ENCODE measurements at regions not wholly inside any gene's neighbourhood (a gene's known extent, or its start where the extent isn't known, plus 50 kb on each side); places are given as distances from the start of the nearest gene placed in this dataset.

- Histone ChIP-seq H3K9ac (ENCODE audit: low read length in 2 of 2) (no peak overlapping the region), H3K27ac (ENCODE audit: low read length) (no peak overlapping the region), H3K36me3 (ENCODE audit: control insufficient read depth in 2 of 2, insufficient read depth in 2 of 2, low read length in 2 of 2) (no peaks in the 10 kb centered on the region), H3K9me3 (ENCODE audit: control insufficient read depth in 2 of 2, low read length in 2 of 2) (no peaks in the 10 kb centered on the region), H3K4me1 (ENCODE audit: control insufficient read depth, insufficient read depth, low read length) (peaks cover 9% of the 10 kb centered on the region), H3K4me3 (ENCODE audit: low read length in 2 of 2) (no peak overlapping the region), H3K27me3 (ENCODE audit: control insufficient read depth in 1 of 2, insufficient read depth in 2 of 2, low read length in 2 of 2) (no peaks in the 10 kb centered on the region)
Observed at GRCh38 chr18:26650310-26651268, 102.2 kb upstream of the KCTD1 start.

- no peak overlapping the region for H3K27ac ChIP-seq (ENCODE audit: low read length)
- H3K9me3 ChIP-seq (ENCODE audit: control insufficient read depth in 2 of 2, low read length in 2 of 2): no peaks in the 10 kb centered on the region
- no peaks in the 10 kb centered on the region for H3K36me3 ChIP-seq (ENCODE audit: control insufficient read depth in 2 of 2, insufficient read depth in 2 of 2, low read length in 2 of 2)
- H3K27me3 ChIP-seq (ENCODE audit: control insufficient read depth in 1 of 2, insufficient read depth in 2 of 2, low read length in 2 of 2): no peaks in the 10 kb centered on the region
- H3K4me1 ChIP-seq (ENCODE audit: control insufficient read depth, insufficient read depth, low read length): no peaks in the 10 kb centered on the region
- H3K4me3 ChIP-seq (ENCODE audit: low read length in 2 of 2): no peak overlapping the region
- H3K9ac ChIP-seq (ENCODE audit: low read length in 2 of 2): no peak overlapping the region
Observed at GRCh38 chr18:26649193-26649543, 100.8 kb upstream of the KCTD1 start.

DNA sequence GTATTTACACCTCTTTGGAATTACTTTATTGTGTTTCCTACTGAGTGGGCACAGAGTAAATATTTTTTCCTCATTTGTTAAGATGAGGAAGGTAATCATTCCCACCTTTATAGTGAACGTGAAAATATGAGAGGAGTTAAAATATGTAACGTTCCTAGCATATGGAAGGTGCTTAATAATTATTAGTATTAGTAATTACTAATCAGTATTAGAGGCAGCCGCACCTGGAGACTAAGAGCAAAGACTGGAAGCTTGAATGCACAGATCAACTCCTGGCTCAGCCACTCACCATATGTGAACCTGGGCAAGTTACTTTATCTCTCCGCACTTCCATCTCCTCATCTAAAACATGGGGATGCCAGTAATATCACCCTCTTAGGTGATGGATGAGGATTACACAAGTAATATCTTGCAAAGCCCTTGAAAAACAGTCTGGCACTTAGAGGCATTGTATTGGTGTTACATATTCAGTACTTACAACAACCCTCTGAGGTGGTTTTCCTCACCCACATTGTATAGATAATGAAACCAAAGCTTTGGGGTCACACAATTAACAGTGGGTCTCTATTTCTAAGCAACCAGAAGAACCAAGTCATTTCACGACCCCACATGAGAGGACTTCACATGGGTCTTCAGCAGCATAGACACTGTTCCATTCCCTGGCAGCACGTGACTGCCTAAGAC lies 100.3 kb upstream of the KCTD1 start:
- H3K9ac ChIP-seq (ENCODE audit: low read length in 2 of 2): no peak overlapping the region
- no peaks in the 10 kb centered on the region for H3K27me3 ChIP-seq (ENCODE audit: control insufficient read depth in 1 of 2, insufficient read depth in 2 of 2, low read length in 2 of 2)
- H3K27ac ChIP-seq (ENCODE audit: low read length): no peak overlapping the region
- H3K4me3 ChIP-seq (ENCODE audit: low read length in 2 of 2): no peak overlapping the region
- H3K9me3 ChIP-seq (ENCODE audit: control insufficient read depth in 2 of 2, low read length in 2 of 2): no peaks in the 10 kb centered on the region
- no peaks in the 10 kb centered on the region for H3K4me1 ChIP-seq (ENCODE audit: control insufficient read depth, insufficient read depth, low read length)
- no peaks in the 10 kb centered on the region for H3K36me3 ChIP-seq (ENCODE audit: control insufficient read depth in 2 of 2, insufficient read depth in 2 of 2, low read length in 2 of 2)

- Histone ChIP-seq H3K4me3 (ENCODE audit: low read length in 2 of 2) (no peak overlapping the region), H3K27me3 (ENCODE audit: control insufficient read depth in 1 of 2, insufficient read depth in 2 of 2, low read length in 2 of 2) (no peaks in the 10 kb centered on the region), H3K4me1 (ENCODE audit: control insufficient read depth, insufficient read depth, low read length) (no peaks in the 10 kb centered on the region), H3K9ac (ENCODE audit: low read length in 2 of 2) (no peak overlapping the region), H3K36me3 (ENCODE audit: control insufficient read depth in 2 of 2, insufficient read depth in 2 of 2, low read length in 2 of 2) (no peaks in the 10 kb centered on the region), H3K9me3 (ENCODE audit: control insufficient read depth in 2 of 2, low read length in 2 of 2) (no peaks in the 10 kb centered on the region), H3K27ac (ENCODE audit: low read length) (no peak overlapping the region)
Observed at GRCh38 chr18:26646901-26647300, 98.5 kb upstream of the KCTD1 start.

DNA sequence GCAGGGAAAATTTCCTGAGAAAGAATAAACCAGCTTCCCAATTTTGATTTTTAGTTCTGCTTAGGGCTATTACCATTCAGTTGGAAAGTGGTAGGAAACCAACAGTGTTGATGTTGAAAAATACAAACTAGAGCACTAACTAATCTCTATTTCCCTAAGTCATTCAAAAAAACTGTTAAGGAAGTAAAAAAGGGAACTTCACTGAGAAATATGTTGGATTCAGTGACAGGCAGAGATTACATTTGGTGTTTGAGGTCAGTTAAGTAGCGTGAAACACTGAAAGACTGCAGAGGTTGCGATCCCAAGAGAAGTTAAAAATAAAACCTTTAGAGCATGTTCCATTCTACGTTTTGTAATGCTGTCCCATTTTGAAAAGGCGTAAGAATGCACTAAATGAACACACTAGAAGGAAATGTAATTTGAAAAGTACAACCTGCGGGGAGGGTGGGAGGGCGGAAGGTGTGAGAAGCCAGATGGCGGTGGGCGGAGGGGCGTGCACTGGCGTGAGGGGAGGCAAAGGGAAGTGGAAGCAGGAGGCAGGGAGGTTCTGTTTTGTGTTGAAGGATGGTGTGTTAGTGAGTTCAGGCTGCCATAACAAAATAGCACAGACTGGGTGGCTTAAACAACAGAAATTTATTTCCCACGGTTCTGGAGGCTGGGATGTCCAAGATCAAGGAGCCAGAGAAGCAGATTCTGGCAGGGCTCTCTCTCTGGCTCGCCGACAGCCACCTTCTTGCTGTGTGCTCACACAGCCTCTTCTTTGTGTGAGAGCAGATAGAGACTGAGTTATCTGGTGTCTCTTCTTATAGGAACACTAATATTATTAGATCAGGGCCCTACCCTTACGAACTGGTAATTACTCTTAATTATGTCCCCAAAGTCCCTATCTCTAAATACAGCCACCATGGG lies 94.3 kb upstream of the KCTD1 start:
- Histone ChIP-seq H3K36me3 (ENCODE audit: control insufficient read depth in 2 of 2, insufficient read depth in 2 of 2, low read length in 2 of 2) (no peaks in the 10 kb centered on the region), H3K9me3 (ENCODE audit: control insufficient read depth in 2 of 2, low read length in 2 of 2) (no peaks in the 10 kb centered on the region), H3K4me3 (ENCODE audit: low read length in 2 of 2) (no peak overlapping the region), H3K27me3 (ENCODE audit: control insufficient read depth in 1 of 2, insufficient read depth in 2 of 2, low read length in 2 of 2) (no peaks in the 10 kb centered on the region), H3K4me1 (ENCODE audit: control insufficient read depth, insufficient read depth, low read length) (no peaks in the 10 kb centered on the region), H3K27ac (ENCODE audit: low read length) (no peak overlapping the region), H3K9ac (ENCODE audit: low read length in 2 of 2) (no peak overlapping the region)

GRCh38 chr18:26640541-26640940 lies 92.2 kb upstream of the KCTD1 start:
- H3K9me3 ChIP-seq (ENCODE audit: control insufficient read depth in 2 of 2, low read length in 2 of 2): no peaks in the 10 kb centered on the region
- H3K9ac ChIP-seq (ENCODE audit: low read length in 2 of 2): no peak overlapping the region
- H3K4me1 ChIP-seq (ENCODE audit: control insufficient read depth, insufficient read depth, low read length): no peaks in the 10 kb centered on the region
- H3K27ac ChIP-seq (ENCODE audit: low read length): no peak overlapping the region
- no peaks in the 10 kb centered on the region for H3K27me3 ChIP-seq (ENCODE audit: control insufficient read depth in 1 of 2, insufficient read depth in 2 of 2, low read length in 2 of 2)
- no peaks in the 10 kb centered on the region for H3K36me3 ChIP-seq (ENCODE audit: control insufficient read depth in 2 of 2, insufficient read depth in 2 of 2, low read length in 2 of 2)
- no peak overlapping the region for H3K4me3 ChIP-seq (ENCODE audit: low read length in 2 of 2)

- Histone ChIP-seq H3K4me1 (ENCODE audit: control insufficient read depth, insufficient read depth, low read length) (no peaks in the 10 kb centered on the region), H3K36me3 (ENCODE audit: control insufficient read depth in 2 of 2, insufficient read depth in 2 of 2, low read length in 2 of 2) (no peaks in the 10 kb centered on the region), H3K9ac (ENCODE audit: low read length in 2 of 2) (no peak overlapping the region), H3K9me3 (ENCODE audit: control insufficient read depth in 2 of 2, low read length in 2 of 2) (no peaks in the 10 kb centered on the region), H3K4me3 (ENCODE audit: low read length in 2 of 2) (no peak overlapping the region), H3K27me3 (ENCODE audit: control insufficient read depth in 1 of 2, insufficient read depth in 2 of 2, low read length in 2 of 2) (no peaks in the 10 kb centered on the region), H3K27ac (ENCODE audit: low read length) (no peak overlapping the region)
Observed at GRCh38 chr18:26639149-26639548, 90.8 kb upstream of the KCTD1 start.

- Histone ChIP-seq H3K4me3 (ENCODE audit: low read length in 2 of 2) (no peak overlapping the region), H3K27ac (ENCODE audit: low read length) (no peak overlapping the region), H3K9ac (ENCODE audit: low read length in 2 of 2) (no peak overlapping the region), H3K27me3 (ENCODE audit: control insufficient read depth in 1 of 2, insufficient read depth in 2 of 2, low read length in 2 of 2) (no peaks in the 10 kb centered on the region), H3K9me3 (ENCODE audit: control insufficient read depth in 2 of 2, low read length in 2 of 2) (no peaks in the 10 kb centered on the region), H3K4me1 (ENCODE audit: control insufficient read depth, insufficient read depth, low read length) (no peaks in the 10 kb centered on the region), H3K36me3 (ENCODE audit: control insufficient read depth in 2 of 2, insufficient read depth in 2 of 2, low read length in 2 of 2) (no peaks in the 10 kb centered on the region)
Observed at GRCh38 chr18:26637983-26638382, 89.6 kb upstream of the KCTD1 start.

GRCh38 chr18:26637324-26637723 lies 89.0 kb upstream of the KCTD1 start:
- H3K4me3 ChIP-seq (ENCODE audit: low read length in 2 of 2): no peak overlapping the region
- H3K9ac ChIP-seq (ENCODE audit: low read length in 2 of 2): no peak overlapping the region
- no peaks in the 10 kb centered on the region for H3K36me3 ChIP-seq (ENCODE audit: control insufficient read depth in 2 of 2, insufficient read depth in 2 of 2, low read length in 2 of 2)
- no peak overlapping the region for H3K27ac ChIP-seq (ENCODE audit: low read length)
- H3K4me1 ChIP-seq (ENCODE audit: control insufficient read depth, insufficient read depth, low read length): no peaks in the 10 kb centered on the region
- no peaks in the 10 kb centered on the region for H3K9me3 ChIP-seq (ENCODE audit: control insufficient read depth in 2 of 2, low read length in 2 of 2)
- H3K27me3 ChIP-seq (ENCODE audit: control insufficient read depth in 1 of 2, insufficient read depth in 2 of 2, low read length in 2 of 2): no peaks in the 10 kb centered on the region

GRCh38 chr18:26635466-26635865 lies 87.1 kb upstream of the KCTD1 start:
- H3K4me3 ChIP-seq (ENCODE audit: low read length in 2 of 2): no peak overlapping the region
- no peak overlapping the region for H3K27ac ChIP-seq (ENCODE audit: low read length)
- no peaks in the 10 kb centered on the region for H3K27me3 ChIP-seq (ENCODE audit: control insufficient read depth in 1 of 2, insufficient read depth in 2 of 2, low read length in 2 of 2)
- H3K9ac ChIP-seq (ENCODE audit: low read length in 2 of 2): no peak overlapping the region
- no peaks in the 10 kb centered on the region for H3K36me3 ChIP-seq (ENCODE audit: control insufficient read depth in 2 of 2, insufficient read depth in 2 of 2, low read length in 2 of 2)
- H3K9me3 ChIP-seq (ENCODE audit: control insufficient read depth in 2 of 2, low read length in 2 of 2): no peaks in the 10 kb centered on the region
- no peaks in the 10 kb centered on the region for H3K4me1 ChIP-seq (ENCODE audit: control insufficient read depth, insufficient read depth, low read length)

Data from stomach smooth muscle (tissue), 2 donors.